ENCODE measurements at regions not wholly inside any gene's neighbourhood (a gene's known extent, or its start where the extent isn't known, plus 50 kb on each side); places are given as distances from the start of the nearest gene placed in this dataset.

GRCh38 chr6:66926060-66926459 lies 1219.0 kb upstream of the EYS start:
- Histone ChIP-seq H3K4me1 (no peaks in the 10 kb centered on the region), H3K36me3 (no peaks in the 10 kb centered on the region), H3K27ac (no peak overlapping the region), H3K4me3 (no peak overlapping the region), H3K27me3 (no peaks in the 10 kb centered on the region), H3K9me3 (peaks cover 0 to 32% of the 10 kb centered on the region in 2 donors)
- TF ChIP-seq CTCF (IDR thresholded peaks at IDR 0.05): no peak
- no peak for DNase-seq (ENCODE audit: low spot score)

GRCh38 chr6:66913657-66914056 lies 1206.6 kb upstream of the EYS start:
- no peak for DNase-seq (ENCODE audit: low spot score)
- Histone ChIP-seq H3K27me3 (no peaks in the 10 kb centered on the region), H3K4me1 (no peaks in the 10 kb centered on the region), H3K36me3 (no peaks in the 10 kb centered on the region), H3K4me3 (no peak overlapping the region), H3K27ac (no peak overlapping the region), H3K9me3 (no peaks in the 10 kb centered on the region)
- no peak for TF ChIP-seq CTCF (IDR thresholded peaks at IDR 0.05)

- Histone ChIP-seq H3K4me1 (no peaks in the 10 kb centered on the region), H3K9me3 (no peaks in the 10 kb centered on the region), H3K4me3 (no peak overlapping the region), H3K27ac (no peak overlapping the region), H3K36me3 (no peaks in the 10 kb centered on the region), H3K27me3 (no peaks in the 10 kb centered on the region)
- no peak for TF ChIP-seq CTCF (IDR thresholded peaks at IDR 0.05)
- no peak for DNase-seq (ENCODE audit: low spot score)
These were observed 1195.4 kb upstream of the EYS start for GRCh38 chr6:66902457-66902856.

- no peaks in the 10 kb centered on the region for H3K27me3 ChIP-seq
- no peak for DNase-seq (ENCODE audit: low spot score)
- no peak overlapping the region for H3K27ac ChIP-seq
- no peaks in the 10 kb centered on the region for H3K36me3 ChIP-seq
- no peak for TF ChIP-seq CTCF (IDR thresholded peaks at IDR 0.05)
- no peaks in the 10 kb centered on the region for H3K4me1 ChIP-seq
- H3K4me3 ChIP-seq: no peak overlapping the region
- no peaks in the 10 kb centered on the region for H3K9me3 ChIP-seq
These were observed 1193.4 kb upstream of the EYS start for GRCh38 chr6:66900133-66901083.

- H3K4me3 ChIP-seq: no peak overlapping the region
- no peak overlapping the region for H3K27ac ChIP-seq
- no peak for TF ChIP-seq CTCF (IDR thresholded peaks at IDR 0.05)
- no peaks in the 10 kb centered on the region for H3K36me3 ChIP-seq
- no peaks in the 10 kb centered on the region for H3K9me3 ChIP-seq
- no peaks in the 10 kb centered on the region for H3K27me3 ChIP-seq
- DNase-seq (ENCODE audit: low spot score): no peak
- no peaks in the 10 kb centered on the region for H3K4me1 ChIP-seq
These were observed 1190.5 kb upstream of the EYS start for GRCh38 chr6:66897576-66897975.

Data from right atrium auricular region (tissue), 2 donors.